NT2/D1 (cell line): ENCODE measurements at regions not wholly inside any gene's neighbourhood (a gene's known extent, or its start where the extent isn't known, plus 50 kb on each side); places are given as distances from the start of the nearest gene placed in this dataset.

ENCODE experiments used
- DNase-seq: peaks from one replicate; pipeline ENCODE4 v3.0.0-alpha.2; 2011; ENCODE audit warnings: low read depth, low spot score
- H3K27me3 ChIP-seq: 2 replicates; pipeline ENCODE4 v1.6.0; 2011; ENCODE audit warnings: mild to moderate bottlenecking; ENCODE audit not compliant: insufficient read length, insufficient read depth
- H3K36me3 ChIP-seq: 2 replicates; pipeline ENCODE4 v1.6.1; 2011; ENCODE audit warnings: mild to moderate bottlenecking, low read length, mixed read lengths; ENCODE audit not compliant: insufficient read depth, insufficient read length
- H3K4me1 ChIP-seq: 2 replicates; pipeline ENCODE4 v1.5.1; 2011; ENCODE audit not compliant: insufficient read depth, insufficient read length
- H3K4me3 ChIP-seq: 2 replicates; pipeline ENCODE4 v1.5.1; 2011; ENCODE audit warnings: low read depth; ENCODE audit not compliant: insufficient read length
- H3K9ac ChIP-seq: 2 replicates; pipeline ENCODE4 v1.6.0; 2011; ENCODE audit warnings: low read depth; ENCODE audit not compliant: insufficient read length
- H3K9me3 ChIP-seq: 2 replicates; pipeline ENCODE4 v1.5.1; 2011; ENCODE audit warnings: mild to moderate bottlenecking, low read length; ENCODE audit not compliant: insufficient read depth
- SUZ12 ChIP-seq: IDR thresholded peaks from 2 replicates; pipeline ENCODE4 v1.6.1; 2011; ENCODE audit not compliant: insufficient read length, insufficient read depth; ENCODE audit errors: extremely low read depth
- YY1 ChIP-seq: IDR thresholded peaks from 2 replicates; pipeline ENCODE4 v1.6.1; 2011; ENCODE audit not compliant: insufficient read length, insufficient read depth
- ZNF274 ChIP-seq: IDR thresholded peaks from 2 replicates; pipeline ENCODE4 v1.6.1; 2011; ENCODE audit warnings: mild to moderate bottlenecking, low read depth, low read length

GRCh38 chr10:4652111-4653010, 173.6 kb upstream of the AKR1E2 start:
- Histone ChIP-seq H3K4me3 (no peak overlapping the region), H3K9ac (no peak overlapping the region), H3K27me3 (no peaks in the 10 kb centered on the region), H3K4me1 (no peaks in the 10 kb centered on the region), H3K36me3 (no peaks in the 10 kb centered on the region), H3K9me3 (no peaks in the 10 kb centered on the region)
- no peak for DNase-seq
- TF ChIP-seq ZNF274, result no peak

- TF ChIP-seq SUZ12, result no peak
- no peak for TF ChIP-seq YY1
- TF ChIP-seq ZNF274, result no peak
- Histone ChIP-seq H3K4me1 (no peaks in the 10 kb centered on the region), H3K36me3 (no peaks in the 10 kb centered on the region)
Observed at GRCh38 chr10:4651404-4652037, 174.5 kb upstream of the AKR1E2 start.

GRCh38 chr10:4650582-4650981, 175.4 kb upstream of the AKR1E2 start:
- no peak for DNase-seq
- Histone ChIP-seq H3K36me3 (no peaks in the 10 kb centered on the region), H3K27me3 (no peaks in the 10 kb centered on the region), H3K9me3 (no peaks in the 10 kb centered on the region), H3K4me1 (no peaks in the 10 kb centered on the region), H3K9ac (no peak overlapping the region), H3K4me3 (no peak overlapping the region)
- no peak for TF ChIP-seq YY1
- no peak for TF ChIP-seq SUZ12
- TF ChIP-seq ZNF274, result no peak

More at GRCh38 chr10:4651404-4652037, 174.5 kb upstream of the AKR1E2 start:
- DNase-seq, result no peak
- Histone ChIP-seq H3K9me3 (no peaks in the 10 kb centered on the region), H3K4me3 (no peak overlapping the region), H3K9ac (no peak overlapping the region), H3K27me3 (no peaks in the 10 kb centered on the region)

GRCh38 chr10:4649886-4650508, 176.0 kb upstream of the AKR1E2 start:
- no peak for TF ChIP-seq SUZ12
- Histone ChIP-seq H3K9me3 (no peaks in the 10 kb centered on the region), H3K36me3 (no peaks in the 10 kb centered on the region), H3K4me1 (no peaks in the 10 kb centered on the region), H3K9ac (no peak overlapping the region), H3K4me3 (no peak overlapping the region), H3K27me3 (no peaks in the 10 kb centered on the region)
- DNase-seq, result no peak

- no peak for DNase-seq
- H3K9me3 ChIP-seq, result no peaks in the 10 kb centered on the region
- H3K4me3 ChIP-seq, result no peak overlapping the region
- no peaks in the 10 kb centered on the region for H3K4me1 ChIP-seq
- H3K9ac ChIP-seq, result no peak overlapping the region
- TF ChIP-seq ZNF274, result no peak
- no peak for TF ChIP-seq SUZ12
- no peak for TF ChIP-seq YY1
- no peaks in the 10 kb centered on the region for H3K36me3 ChIP-seq
- no peaks in the 10 kb centered on the region for H3K27me3 ChIP-seq
Observed at GRCh38 chr10:4649471-4649870, 176.5 kb upstream of the AKR1E2 start.

- Histone ChIP-seq H3K4me3 (no peak overlapping the region), H3K27me3 (no peaks in the 10 kb centered on the region), H3K36me3 (no peaks in the 10 kb centered on the region), H3K9ac (no peak overlapping the region), H3K9me3 (no peaks in the 10 kb centered on the region), H3K4me1 (no peaks in the 10 kb centered on the region)
- DNase-seq, result no peak
- no peak for TF ChIP-seq YY1
- TF ChIP-seq ZNF274, result no peak
- no peak for TF ChIP-seq SUZ12
Observed at GRCh38 chr10:4648999-4649398, 177.0 kb upstream of the AKR1E2 start.

- Histone ChIP-seq H3K9ac (no peak overlapping the region), H3K27me3 (no peaks in the 10 kb centered on the region), H3K36me3 (no peaks in the 10 kb centered on the region), H3K4me3 (no peak overlapping the region), H3K4me1 (no peaks in the 10 kb centered on the region), H3K9me3 (no peaks in the 10 kb centered on the region)
- DNase-seq, result no peak
- no peak for TF ChIP-seq YY1
Observed at GRCh38 chr10:4647109-4647785, 178.8 kb upstream of the AKR1E2 start.
